BLaER1 (cell line): ENCODE measurements at regions not wholly inside any gene's neighbourhood (a gene's known extent, or its start where the extent isn't known, plus 50 kb on each side); places are given as distances from the start of the nearest gene placed in this dataset.

Source experiments
- H3K27ac ChIP-seq: shearing (Covaris generic); formaldehyde crosslinking; 2 replicates; pipeline ENCODE4 v1.8.1; 2022
- H3K27me3 ChIP-seq: shearing (Covaris generic); formaldehyde crosslinking; 2 replicates; pipeline ENCODE4 v1.8.1; 2022
- H3K36me3 ChIP-seq: shearing (Covaris generic); formaldehyde crosslinking; 2 replicates; pipeline ENCODE4 v1.8.1; 2022
- H3K4me1 ChIP-seq: shearing (Covaris generic); formaldehyde crosslinking; 2 replicates; pipeline ENCODE4 v1.8.1; 2022
- H3K4me2 ChIP-seq: shearing (Covaris generic); formaldehyde crosslinking; 2 replicates; pipeline ENCODE4 v1.8.1; 2022
- H3K4me3 ChIP-seq: shearing (Covaris generic); formaldehyde crosslinking; 2 replicates; pipeline ENCODE4 v1.8.1; 2022
- H3K9ac ChIP-seq: shearing (Covaris generic); formaldehyde crosslinking; 2 replicates; pipeline ENCODE4 v1.8.1; 2022
- H3K9me3 ChIP-seq: shearing (Covaris generic); formaldehyde crosslinking; 2 replicates; pipeline ENCODE4 v1.8.1; 2022
- H4K20me1 ChIP-seq: shearing (Covaris generic); formaldehyde crosslinking; 2 replicates; pipeline ENCODE4 v1.8.1; 2022
- Cebpa-rat ChIP-seq: shearing (Covaris generic); IDR thresholded peaks from 2 replicates; pipeline ENCODE4 v1.8.1; 2022

DNA sequence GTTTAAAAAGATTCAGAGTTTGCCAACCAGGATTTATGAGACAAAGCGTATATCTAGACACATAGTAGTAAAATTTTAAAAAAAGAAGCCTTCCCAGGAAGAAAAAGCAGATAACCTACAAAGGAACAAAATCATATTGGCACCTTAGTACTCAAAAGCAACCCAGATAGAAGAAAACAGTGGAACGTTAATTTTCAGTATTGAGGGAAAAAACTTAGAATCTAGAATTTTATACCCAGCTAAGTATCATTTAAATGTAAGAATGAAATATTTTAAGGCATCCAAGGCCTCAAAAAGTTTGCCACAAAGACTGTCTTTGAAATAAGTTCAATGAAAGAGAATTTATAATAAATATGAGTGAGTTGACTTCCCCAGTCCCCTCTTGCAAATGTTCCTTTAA is 96.5 kb upstream of the EOLA2 start:
- Histone ChIP-seq H3K27me3 (no peaks in the 10 kb centered on the region), H3K9ac (no peak overlapping the region), H4K20me1 (no peaks in the 10 kb centered on the region), H3K4me1 (no peaks in the 10 kb centered on the region), H3K4me2 (no peak overlapping the region), H3K4me3 (no peak overlapping the region), H3K9me3 (peaks cover 24% of the 10 kb centered on the region), H3K36me3 (no peaks in the 10 kb centered on the region), H3K27ac (no peak overlapping the region)
- TF ChIP-seq Cebpa-rat: no peak

DNA sequence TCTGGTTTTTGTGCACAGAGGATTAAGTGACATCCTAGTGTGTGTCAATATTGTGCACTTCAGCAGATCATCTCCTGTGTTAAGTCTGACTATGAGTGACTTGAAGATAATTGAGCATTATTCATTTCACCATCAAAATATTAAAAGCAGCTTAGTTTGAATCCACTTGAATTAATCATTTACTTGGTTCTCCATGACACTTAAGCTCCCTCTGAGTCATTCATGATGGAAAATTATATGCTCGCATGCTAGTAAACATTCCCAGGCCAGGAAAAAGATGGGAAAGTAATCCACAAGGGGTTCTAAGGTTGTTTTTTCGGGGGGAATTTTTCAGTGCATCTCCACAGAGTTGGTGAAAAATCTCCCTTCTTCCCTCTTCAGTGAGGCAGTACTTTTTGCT is 97.2 kb upstream of the EOLA2 start:
- Histone ChIP-seq H3K4me1 (no peaks in the 10 kb centered on the region), H3K4me2 (no peak overlapping the region), H3K27ac (no peak overlapping the region), H3K36me3 (no peaks in the 10 kb centered on the region), H4K20me1 (no peaks in the 10 kb centered on the region), H3K9me3 (peaks cover 24% of the 10 kb centered on the region), H3K4me3 (no peak overlapping the region), H3K27me3 (no peaks in the 10 kb centered on the region), H3K9ac (no peak overlapping the region)
- no peak for TF ChIP-seq Cebpa-rat

DNA sequence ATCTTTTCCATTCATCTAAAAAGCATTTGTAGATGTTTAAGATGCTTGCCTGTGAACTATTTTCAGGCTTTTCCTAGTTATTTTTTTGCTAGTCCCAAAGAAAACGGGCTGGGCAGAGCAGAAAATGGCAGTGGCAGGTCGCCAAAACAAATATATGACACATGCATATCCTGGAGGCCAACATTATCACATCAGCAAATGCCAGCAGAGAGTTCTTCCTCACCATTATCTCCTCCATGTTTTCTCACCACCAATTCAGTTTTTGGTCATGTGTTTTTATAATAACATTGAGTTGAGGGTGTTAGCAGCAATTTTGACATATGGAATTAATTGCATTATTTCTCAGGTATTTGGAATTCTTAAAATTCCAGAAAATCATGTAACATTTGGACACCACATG is 97.9 kb upstream of the EOLA2 start:
- TF ChIP-seq Cebpa-rat: no peak
- H3K9ac ChIP-seq: no peak overlapping the region
- no peaks in the 10 kb centered on the region for H3K4me1 ChIP-seq
- H3K4me3 ChIP-seq: no peak overlapping the region
- H3K36me3 ChIP-seq: no peaks in the 10 kb centered on the region
- H3K27me3 ChIP-seq: no peaks in the 10 kb centered on the region
- H4K20me1 ChIP-seq: no peaks in the 10 kb centered on the region
- no peak overlapping the region for H3K27ac ChIP-seq
- H3K9me3 ChIP-seq: peaks cover 24% of the 10 kb centered on the region
- H3K4me2 ChIP-seq: no peak overlapping the region

DNA sequence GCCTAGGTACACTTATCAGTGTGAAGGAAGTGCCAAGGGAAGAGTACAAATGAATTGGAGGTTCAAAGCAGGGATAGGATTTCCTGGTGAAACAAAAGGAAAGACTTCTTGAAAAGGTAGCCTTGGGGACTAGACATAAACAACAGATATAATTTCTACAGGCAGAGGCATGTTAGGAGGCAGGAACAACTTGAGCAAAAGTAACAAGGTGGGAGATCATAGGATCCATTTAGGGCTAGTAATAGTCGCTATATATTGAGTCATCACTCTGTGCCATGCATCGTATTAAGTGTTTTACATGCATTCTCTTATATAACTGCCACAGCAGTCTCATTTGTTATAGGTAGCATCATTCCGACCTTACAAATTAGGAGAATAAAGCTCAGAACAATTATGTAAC is 98.3 kb upstream of the EOLA2 start:
- Histone ChIP-seq H3K4me1 (no peaks in the 10 kb centered on the region), H3K27ac (no peak overlapping the region), H3K9ac (no peak overlapping the region), H4K20me1 (no peaks in the 10 kb centered on the region), H3K4me2 (no peak overlapping the region), H3K9me3 (peaks cover 24% of the 10 kb centered on the region), H3K27me3 (no peaks in the 10 kb centered on the region), H3K4me3 (no peak overlapping the region), H3K36me3 (no peaks in the 10 kb centered on the region)
- no peak for TF ChIP-seq Cebpa-rat

DNA sequence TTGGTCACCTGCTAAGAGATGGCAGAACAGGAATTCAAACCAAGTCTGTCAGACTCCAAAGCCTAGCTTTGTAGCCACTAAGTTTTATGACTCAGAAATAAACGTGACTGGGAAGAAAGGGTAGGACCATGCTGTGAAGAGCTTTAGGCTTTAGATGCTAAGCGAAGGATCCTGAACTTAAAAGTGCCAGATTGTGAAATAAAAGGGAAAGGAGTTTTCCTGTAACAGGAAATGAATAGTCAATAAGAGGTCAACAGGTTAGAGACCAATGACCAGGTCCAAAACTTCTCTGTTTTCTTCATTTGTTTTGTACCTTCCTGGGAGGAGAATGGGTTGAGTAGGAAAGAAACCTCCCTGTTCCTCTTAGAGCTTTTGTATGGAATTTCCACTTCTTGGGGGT is 98.8 kb upstream of the EOLA2 start:
- Histone ChIP-seq H3K4me1 (no peaks in the 10 kb centered on the region), H3K9ac (no peak overlapping the region), H4K20me1 (no peaks in the 10 kb centered on the region), H3K4me2 (no peak overlapping the region), H3K9me3 (peaks cover 24% of the 10 kb centered on the region), H3K36me3 (no peaks in the 10 kb centered on the region), H3K4me3 (no peak overlapping the region), H3K27me3 (no peaks in the 10 kb centered on the region), H3K27ac (no peak overlapping the region)
- TF ChIP-seq Cebpa-rat: no peak

DNA sequence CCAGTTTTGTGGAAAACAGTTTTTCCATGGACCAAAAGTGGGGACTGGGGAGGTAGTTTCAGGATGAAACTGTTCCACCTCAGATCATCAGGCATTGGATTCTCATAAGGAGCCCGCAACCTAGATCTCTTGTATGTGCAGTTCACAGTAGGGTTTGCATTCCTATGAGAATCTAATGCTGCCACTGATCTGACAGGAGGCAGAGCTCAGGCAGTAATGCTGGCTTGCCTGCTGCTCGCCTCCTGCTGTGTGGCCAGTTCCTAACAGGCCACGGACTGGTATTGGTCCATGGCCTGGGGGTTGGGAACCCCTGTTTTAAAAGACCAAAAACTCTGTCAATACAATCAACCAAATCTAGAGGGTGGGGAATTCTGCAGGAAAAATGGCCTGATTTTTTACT is 100.0 kb upstream of the EOLA2 start:
- Histone ChIP-seq H3K4me3 (no peak overlapping the region), H3K27ac (no peak overlapping the region), H3K36me3 (no peaks in the 10 kb centered on the region), H3K4me2 (no peak overlapping the region), H4K20me1 (no peaks in the 10 kb centered on the region), H3K4me1 (no peaks in the 10 kb centered on the region), H3K27me3 (no peaks in the 10 kb centered on the region), H3K9ac (no peak overlapping the region), H3K9me3 (peaks cover 24% of the 10 kb centered on the region)
- no peak for TF ChIP-seq Cebpa-rat

DNA sequence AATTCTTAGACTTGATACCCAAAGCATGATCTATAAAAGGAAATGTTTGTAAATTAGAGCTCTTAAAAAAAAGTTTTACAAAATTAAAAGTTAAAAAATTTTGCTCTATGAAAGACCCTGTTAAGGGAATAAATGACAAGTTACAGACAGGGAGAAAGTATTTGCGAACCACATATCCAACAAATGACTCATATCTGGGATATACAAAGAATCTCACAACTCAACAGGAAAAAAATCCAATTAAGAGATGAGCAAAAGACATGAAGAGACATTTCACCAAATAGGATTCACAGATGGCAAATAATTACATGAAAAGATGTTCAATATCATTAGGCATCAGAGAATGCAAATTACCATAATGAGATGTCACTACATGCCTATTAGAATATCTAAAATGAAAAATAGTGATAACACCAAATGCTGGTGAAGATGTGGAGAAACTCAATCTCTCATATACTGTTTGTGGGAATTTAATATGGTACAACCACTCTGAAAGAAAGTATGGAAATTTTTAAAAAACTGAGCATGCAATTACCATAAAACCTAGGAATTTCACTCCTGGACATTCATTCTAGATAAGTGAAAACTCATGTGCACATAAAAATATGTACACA is 100.8 kb upstream of the EOLA2 start:
- H4K20me1 ChIP-seq: no peaks in the 10 kb centered on the region
- H3K27me3 ChIP-seq: no peaks in the 10 kb centered on the region
- no peak overlapping the region for H3K4me3 ChIP-seq
- peaks cover 19% of the 10 kb centered on the region for H3K9me3 ChIP-seq
- H3K4me1 ChIP-seq: no peaks in the 10 kb centered on the region
- H3K4me2 ChIP-seq: no peak overlapping the region
- TF ChIP-seq Cebpa-rat: no peak
- no peaks in the 10 kb centered on the region for H3K36me3 ChIP-seq
- no peak overlapping the region for H3K27ac ChIP-seq
- no peak overlapping the region for H3K9ac ChIP-seq

DNA sequence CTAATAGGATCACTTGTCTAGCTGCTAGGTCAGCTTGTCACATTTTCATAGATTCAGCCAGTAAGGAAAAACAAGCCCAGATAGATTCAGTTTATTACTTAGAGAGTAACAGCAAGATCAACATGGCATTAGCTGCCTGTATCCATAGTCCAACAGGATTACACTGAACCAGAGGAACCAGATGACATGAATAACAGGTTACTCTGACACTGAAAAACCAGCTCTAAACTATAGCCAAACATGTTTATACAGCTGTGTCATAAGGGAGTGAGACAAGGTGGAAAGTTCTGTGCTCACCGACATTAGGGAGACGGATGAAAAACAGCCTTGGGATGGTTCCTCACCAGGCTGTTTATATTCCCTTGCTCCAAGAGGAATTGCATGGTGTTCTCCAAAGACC is 102.9 kb upstream of the EOLA2 start:
- no peak for TF ChIP-seq Cebpa-rat
- Histone ChIP-seq H3K27ac (no peak overlapping the region), H3K4me1 (no peaks in the 10 kb centered on the region), H3K4me3 (no peak overlapping the region), H4K20me1 (no peaks in the 10 kb centered on the region), H3K9me3 (no peaks in the 10 kb centered on the region; the same call in 1 of the 2 replicates), H3K9ac (no peak overlapping the region), H3K27me3 (no peaks in the 10 kb centered on the region), H3K4me2 (no peak overlapping the region), H3K36me3 (no peaks in the 10 kb centered on the region)

DNA sequence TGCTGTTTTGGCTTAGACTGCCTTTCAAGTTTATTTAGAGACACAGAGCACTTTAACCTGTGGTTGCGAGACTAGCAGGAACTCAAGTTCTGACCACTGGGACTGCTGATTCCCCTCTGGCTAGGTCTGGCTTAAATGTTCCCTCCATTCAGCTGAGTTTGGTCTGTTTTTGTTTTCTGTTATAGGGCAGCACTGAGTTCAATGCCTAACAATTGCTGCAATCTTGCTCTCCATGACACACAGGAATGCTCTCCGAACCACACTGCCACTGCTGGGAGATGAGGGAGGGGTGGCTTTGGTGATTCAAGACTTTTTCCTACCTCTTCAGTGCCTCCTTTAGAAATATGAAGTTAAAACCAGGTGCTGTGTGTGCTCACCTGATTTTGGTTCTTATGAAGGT is 106.3 kb upstream of the EOLA2 start:
- Histone ChIP-seq H3K36me3 (no peaks in the 10 kb centered on the region), H3K9me3 (no peaks in the 10 kb centered on the region; the same call in 1 of the 2 replicates), H3K9ac (no peak overlapping the region), H3K4me1 (no peaks in the 10 kb centered on the region), H3K4me2 (no peak overlapping the region), H3K4me3 (no peak overlapping the region), H3K27me3 (no peaks in the 10 kb centered on the region), H4K20me1 (no peaks in the 10 kb centered on the region), H3K27ac (no peak overlapping the region)
- no peak for TF ChIP-seq Cebpa-rat

DNA sequence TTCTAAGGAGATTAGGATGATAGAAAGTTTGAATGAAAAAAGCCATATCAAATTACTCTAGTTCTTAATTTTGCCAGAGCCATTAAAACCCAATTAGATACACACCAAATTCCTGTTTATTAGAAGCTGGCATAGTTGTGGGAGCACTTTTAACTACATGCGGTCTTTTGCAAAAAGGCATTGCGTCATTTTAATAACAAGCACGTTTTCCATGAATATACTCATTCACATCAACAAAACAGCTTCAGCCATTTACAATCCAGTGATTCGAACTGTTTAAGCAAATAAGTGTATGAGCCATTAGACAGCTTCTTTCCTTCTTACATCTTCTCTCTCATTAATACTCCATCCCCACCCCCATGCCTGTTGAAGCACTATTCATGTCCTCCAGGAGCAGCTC is 109.5 kb upstream of the EOLA2 start:
- TF ChIP-seq Cebpa-rat: no peak
- Histone ChIP-seq H3K9me3 (no peaks in the 10 kb centered on the region), H3K27me3 (no peaks in the 10 kb centered on the region), H3K36me3 (no peaks in the 10 kb centered on the region), H4K20me1 (no peaks in the 10 kb centered on the region), H3K4me2 (no peak overlapping the region), H3K4me3 (no peak overlapping the region), H3K27ac (no peak overlapping the region), H3K4me1 (no peaks in the 10 kb centered on the region), H3K9ac (no peak overlapping the region)

DNA sequence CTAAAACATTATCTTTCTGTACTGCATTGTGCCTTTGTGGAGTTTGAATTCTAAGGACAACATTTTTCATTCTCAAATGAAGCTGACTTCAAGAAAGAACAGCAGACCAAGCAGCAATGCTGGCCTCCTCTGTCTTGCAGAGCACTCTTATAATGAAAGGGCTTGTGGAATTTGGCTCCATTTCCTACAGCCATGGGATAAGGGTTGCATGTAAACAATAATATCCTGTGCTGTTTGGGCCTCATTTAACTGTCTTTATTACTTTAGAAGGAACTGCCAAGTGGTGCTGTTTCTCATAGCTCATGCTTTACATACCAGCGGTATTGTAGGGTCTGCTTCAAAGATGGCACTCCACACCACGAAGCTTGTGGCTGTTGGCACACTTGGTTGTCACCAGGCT is 111.4 kb upstream of the EOLA2 start:
- TF ChIP-seq Cebpa-rat: no peak
- Histone ChIP-seq H3K36me3 (no peaks in the 10 kb centered on the region), H4K20me1 (no peaks in the 10 kb centered on the region)

More for the DNA sequence above, 111.4 kb upstream of the EOLA2 start:
- H3K4me3 ChIP-seq: no peak overlapping the region
- H3K27ac ChIP-seq: no peak overlapping the region
- no peak overlapping the region for H3K9ac ChIP-seq
- H3K9me3 ChIP-seq: no peaks in the 10 kb centered on the region
- H3K4me1 ChIP-seq: no peaks in the 10 kb centered on the region
- no peaks in the 10 kb centered on the region for H3K27me3 ChIP-seq
- H3K4me2 ChIP-seq: no peak overlapping the region
